RKO (cell line): ENCODE measurements at regions not wholly inside any gene's neighbourhood (a gene's known extent, or its start where the extent isn't known, plus 50 kb on each side); places are given as distances from the start of the nearest gene placed in this dataset.
A peak's percentile ranks its signal among the peaks of the same experiment; 100 is the strongest.
"Not testable (repeated sequence)": the region's sequence is repeated elsewhere in the genome, so short reads cannot be mapped to it uniquely, and the experiment has no call there.

Source experiments
- DNase-seq: peaks from one replicate; pipeline ENCODE4 v3.0.0-alpha.2; 2016; ENCODE audit warnings: low spot score

- DNase-seq, result no peak
Measured at GRCh38 chr11:122198291-122198983, 82.4 kb upstream of the BLID start.

- peak; percentile 92 for DNase-seq
Measured at GRCh38 chr11:122197066-122197987, 81.3 kb upstream of the BLID start.

- no peak for DNase-seq
Measured at GRCh38 chr11:122195790-122196189, 79.8 kb upstream of the BLID start.

- DNase-seq, result not testable (repeated sequence)
Measured at GRCh38 chr11:122193881-122194480, 78.0 kb upstream of the BLID start.

- DNase-seq, result no peak
Measured at GRCh38 chr11:122193457-122193856, 77.4 kb upstream of the BLID start.

- no peak for DNase-seq
Measured at GRCh38 chr11:122192634-122193255, 76.7 kb upstream of the BLID start.

GRCh38 chr11:122190768-122191167, 74.8 kb upstream of the BLID start:
- DNase-seq, result no peak

- peak; percentile 96 for DNase-seq
Measured at GRCh38 chr11:122189229-122189628, 73.2 kb upstream of the BLID start.

GRCh38 chr11:122187373-122188165, 71.6 kb upstream of the BLID start:
- DNase-seq, result no peak

- DNase-seq, result peak; percentile 70
Measured at GRCh38 chr11:122186439-122187080, 70.5 kb upstream of the BLID start.

- DNase-seq, result no peak
Measured at GRCh38 chr11:122183933-122184332, 67.9 kb upstream of the BLID start.

GRCh38 chr11:122181893-122182292, 65.9 kb upstream of the BLID start:
- DNase-seq, result no peak

- DNase-seq, result no peak
Measured at GRCh38 chr11:122181372-122181771, 65.4 kb upstream of the BLID start.

GRCh38 chr11:122179961-122180834, 64.2 kb upstream of the BLID start:
- DNase-seq, result peak; percentile 93

- peak; percentile 55 for DNase-seq
Measured at GRCh38 chr11:122178795-122179194, 62.8 kb upstream of the BLID start.

- DNase-seq, result no peak
Measured at GRCh38 chr11:122177238-122177637, 61.2 kb upstream of the BLID start.

- DNase-seq, result no peak
Measured at GRCh38 chr11:122176651-122177050, 60.6 kb upstream of the BLID start.

GRCh38 chr11:122175306-122175705, 59.3 kb upstream of the BLID start:
- no peak for DNase-seq

GRCh38 chr11:122173587-122173986, 57.6 kb upstream of the BLID start:
- DNase-seq, result no peak

GRCh38 chr11:122173074-122173450, 57.0 kb upstream of the BLID start:
- no peak for DNase-seq
